Astrocyte (in vitro differentiated cells and primary cell): ENCODE measurements at regions not wholly inside any gene's neighbourhood (a gene's known extent, or its start where the extent isn't known, plus 50 kb on each side); places are given as distances from the start of the nearest gene placed in this dataset.

Experiments
- DNase-seq: peaks from one replicate; pipeline ENCODE4 v3.0.0-alpha.2; 2010; ENCODE audit warnings: low read depth
- FAIRE-seq: peaks from 2 replicates; lab custom pipeline; 2011; peaks lifted over from hg19 to GRCh38; lab: Jason Lieb, UNC
- H2AFZ ChIP-seq: 2 replicates; pipeline ENCODE4 v1.6.0; 2012; ENCODE audit warnings: low read depth, low read length, inconsistent platforms
- H3K27ac ChIP-seq: 2 replicates; pipeline ENCODE4 v1.5.1; 2011; ENCODE audit warnings: low read depth, low read length, inconsistent platforms
- H3K27me3 ChIP-seq: 2 replicates; pipeline ENCODE4 v1.6.0; 2011; ENCODE audit warnings: low read length, inconsistent platforms; ENCODE audit not compliant: insufficient read depth
- H3K36me3 ChIP-seq: 2 replicates; pipeline ENCODE4 v1.5.1; 2011; ENCODE audit warnings: low read length, inconsistent platforms; ENCODE audit not compliant: insufficient read depth
- H3K4me1 ChIP-seq: 2 replicates; pipeline ENCODE4 v1.5.1; 2011; ENCODE audit warnings: low read length, inconsistent platforms; ENCODE audit not compliant: insufficient read depth
- H3K4me2 ChIP-seq: 2 replicates; pipeline ENCODE4 v1.6.0; 2012; ENCODE audit warnings: low read length, inconsistent platforms
- H3K4me3 ChIP-seq: 2 replicates; pipeline ENCODE4 v1.5.1; 2011; ENCODE audit warnings: low read depth, mild to moderate bottlenecking, low read length, inconsistent platforms; ENCODE audit not compliant: insufficient read depth
- H3K79me2 ChIP-seq: 2 replicates; pipeline ENCODE4 v1.6.0; 2012; ENCODE audit warnings: mild to moderate bottlenecking, low read length, inconsistent platforms; ENCODE audit not compliant: insufficient read depth
- H3K9ac ChIP-seq: 2 replicates; pipeline ENCODE4 v1.6.0; 2012; ENCODE audit warnings: mild to moderate bottlenecking, low read length, inconsistent platforms
- H3K9me3 ChIP-seq: 2 replicates; pipeline ENCODE4 v1.5.1; 2012; ENCODE audit warnings: low read depth, mild to moderate bottlenecking, low read length, inconsistent platforms; ENCODE audit not compliant: insufficient read depth
- H4K20me1 ChIP-seq: 2 replicates; pipeline ENCODE4 v1.6.0; 2012; ENCODE audit warnings: low read length, inconsistent platforms; ENCODE audit not compliant: insufficient read depth
- H3K27ac Mint-ChIP-seq: one replicate; pipeline ENCODE4 v1.8.0; 2021; ENCODE audit warnings: mild to moderate bottlenecking, mixed read lengths; ENCODE audit not compliant: unreplicated experiment
- H3K27me3 Mint-ChIP-seq: one replicate; pipeline ENCODE4 v1.8.0; 2021; ENCODE audit warnings: low read depth, mixed read lengths; ENCODE audit not compliant: unreplicated experiment
- H3K36me3 Mint-ChIP-seq: one replicate; pipeline ENCODE4 v1.8.0; 2021; ENCODE audit warnings: low read depth, mixed read lengths; ENCODE audit not compliant: unreplicated experiment
- H3K4me1 Mint-ChIP-seq: one replicate; pipeline ENCODE4 v1.8.0; 2021; ENCODE audit warnings: low read depth, mixed read lengths; ENCODE audit not compliant: unreplicated experiment
- H3K4me3 Mint-ChIP-seq: one replicate; pipeline ENCODE4 v1.8.0; 2021; ENCODE audit warnings: mild to moderate bottlenecking, moderate library complexity, mixed read lengths; ENCODE audit not compliant: unreplicated experiment
- H3K9me3 Mint-ChIP-seq: one replicate; pipeline ENCODE4 v1.8.0; 2021; ENCODE audit warnings: mild to moderate bottlenecking, mixed read lengths; ENCODE audit not compliant: unreplicated experiment
- CTCF ChIP-seq: IDR thresholded peaks from 2 replicates; pipeline ENCODE4 v1.5.1; 2011; ENCODE audit warnings: low read depth, mild to moderate bottlenecking, inconsistent platforms, low read length, moderate library complexity; ENCODE audit not compliant: insufficient read depth
- EZH2 ChIP-seq: IDR thresholded peaks from 2 replicates; pipeline ENCODE4 v1.6.1; 2012; ENCODE audit warnings: mild to moderate bottlenecking, low read length, inconsistent platforms; ENCODE audit not compliant: insufficient read depth

- TF ChIP-seq CTCF (no peak), EZH2 (no peak)
- H3K27ac Mint-ChIP-seq = no peak overlapping the region
Observed at GRCh38 chr1:81410351-81410750, 390.4 kb upstream of the ADGRL2 start.

GRCh38 chr1:81409780-81410274 is 390.9 kb upstream of the ADGRL2 start:
- Mint-ChIP-seq H3K27ac (no peak overlapping the region), H3K9me3 (no peaks in the 10 kb centered on the region), H3K27me3 (peaks cover 2% of the 10 kb centered on the region), H3K4me3 (no peak overlapping the region), H3K4me1 (no peaks in the 10 kb centered on the region), H3K36me3 (no peaks in the 10 kb centered on the region)
- Histone ChIP-seq H3K27me3 (no peaks in the 10 kb centered on the region), H3K4me3 (no peak overlapping the region), H3K36me3 (no peaks in the 10 kb centered on the region), H3K27ac (no peak overlapping the region), H3K4me1 (no peaks in the 10 kb centered on the region), H3K79me2 (no peaks in the 10 kb centered on the region), H2AFZ (no peak overlapping the region), H3K4me2 (no peak overlapping the region), H3K9me3 (no peaks in the 10 kb centered on the region), H3K9ac (no peak overlapping the region), H4K20me1 (no peaks in the 10 kb centered on the region)
- TF ChIP-seq CTCF (no peak), EZH2 (no peak)
- FAIRE-seq (no peak), DNase-seq (no peak)

More at GRCh38 chr1:81410351-81410750, 390.4 kb upstream of the ADGRL2 start:
- Mint-ChIP-seq H3K4me1 (no peaks in the 10 kb centered on the region), H3K27me3 (peaks cover 2% of the 10 kb centered on the region), H3K36me3 (no peaks in the 10 kb centered on the region), H3K9me3 (no peaks in the 10 kb centered on the region), H3K4me3 (no peak overlapping the region)
- no peak overlapping the region for H3K9ac ChIP-seq
- H3K27ac ChIP-seq = no peak overlapping the region
- no peak overlapping the region for H2AFZ ChIP-seq
- no peak for FAIRE-seq
- no peaks in the 10 kb centered on the region for H4K20me1 ChIP-seq
- H3K9me3 ChIP-seq = no peaks in the 10 kb centered on the region
- H3K79me2 ChIP-seq = no peaks in the 10 kb centered on the region
- H3K36me3 ChIP-seq = no peaks in the 10 kb centered on the region
- no peak overlapping the region for H3K4me2 ChIP-seq
- DNase-seq = no peak
- H3K4me3 ChIP-seq = no peak overlapping the region
- no peaks in the 10 kb centered on the region for H3K27me3 ChIP-seq
- H3K4me1 ChIP-seq = no peaks in the 10 kb centered on the region

- Histone ChIP-seq H3K4me2 (no peak overlapping the region), H3K27ac (no peak overlapping the region), H4K20me1 (no peaks in the 10 kb centered on the region), H3K4me1 (no peaks in the 10 kb centered on the region), H3K27me3 (no peaks in the 10 kb centered on the region), H2AFZ (no peak overlapping the region), H3K9ac (no peak overlapping the region), H3K4me3 (no peak overlapping the region), H3K9me3 (no peaks in the 10 kb centered on the region), H3K36me3 (no peaks in the 10 kb centered on the region), H3K79me2 (no peaks in the 10 kb centered on the region)
- no peak for FAIRE-seq
- Mint-ChIP-seq H3K4me3 (no peak overlapping the region), H3K36me3 (no peaks in the 10 kb centered on the region), H3K27me3 (peaks cover 2% of the 10 kb centered on the region), H3K4me1 (no peaks in the 10 kb centered on the region), H3K27ac (no peak overlapping the region), H3K9me3 (no peaks in the 10 kb centered on the region)
- DNase-seq = no peak
- no peak for TF ChIP-seq EZH2
- no peak for TF ChIP-seq CTCF
Observed at GRCh38 chr1:81409262-81409661, 391.5 kb upstream of the ADGRL2 start.
